ENCODE measurements at regions not wholly inside any gene's neighbourhood (a gene's known extent, or its start where the extent isn't known, plus 50 kb on each side); places are given as distances from the start of the nearest gene placed in this dataset.

DNA sequence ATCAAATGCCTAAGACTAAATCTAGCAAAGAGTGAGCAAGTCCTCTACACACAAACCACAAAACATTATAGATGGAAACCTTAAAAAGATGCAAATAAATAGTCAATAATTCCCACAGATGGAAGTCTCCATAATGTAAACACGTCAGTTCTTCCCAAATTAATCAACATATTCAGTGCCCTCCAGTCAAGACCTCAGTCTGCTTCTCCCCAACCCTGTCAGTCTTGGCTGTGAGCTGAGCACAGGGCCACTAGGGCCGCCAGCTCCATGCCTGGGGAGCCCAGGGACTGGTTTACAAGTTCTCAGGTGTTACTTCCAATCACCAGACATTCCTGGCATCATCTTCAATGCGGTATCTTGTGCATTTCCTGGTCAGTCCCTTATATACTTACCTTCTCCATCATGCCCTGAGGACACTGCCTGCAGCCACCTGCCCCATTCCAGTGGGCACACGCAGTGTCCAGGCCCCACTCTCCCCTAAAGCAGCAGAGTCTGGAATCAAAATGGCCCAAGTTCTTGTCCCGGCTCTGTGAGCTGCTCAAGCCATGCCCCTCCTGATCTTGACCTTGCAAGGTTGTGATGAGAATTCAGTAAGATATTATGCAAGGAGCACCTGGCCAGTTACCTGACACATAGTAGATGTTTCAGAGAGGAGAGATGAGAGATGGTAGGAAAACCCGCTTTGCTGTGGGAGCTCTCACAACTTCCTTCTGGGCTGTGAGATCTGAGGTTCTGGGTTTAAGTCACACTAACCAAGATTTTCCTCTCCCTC is 207.9 kb upstream of the RAB6C start:
- no peak for DNase-seq (ENCODE audit: low read depth)
- TF ChIP-seq, protein P1, sequence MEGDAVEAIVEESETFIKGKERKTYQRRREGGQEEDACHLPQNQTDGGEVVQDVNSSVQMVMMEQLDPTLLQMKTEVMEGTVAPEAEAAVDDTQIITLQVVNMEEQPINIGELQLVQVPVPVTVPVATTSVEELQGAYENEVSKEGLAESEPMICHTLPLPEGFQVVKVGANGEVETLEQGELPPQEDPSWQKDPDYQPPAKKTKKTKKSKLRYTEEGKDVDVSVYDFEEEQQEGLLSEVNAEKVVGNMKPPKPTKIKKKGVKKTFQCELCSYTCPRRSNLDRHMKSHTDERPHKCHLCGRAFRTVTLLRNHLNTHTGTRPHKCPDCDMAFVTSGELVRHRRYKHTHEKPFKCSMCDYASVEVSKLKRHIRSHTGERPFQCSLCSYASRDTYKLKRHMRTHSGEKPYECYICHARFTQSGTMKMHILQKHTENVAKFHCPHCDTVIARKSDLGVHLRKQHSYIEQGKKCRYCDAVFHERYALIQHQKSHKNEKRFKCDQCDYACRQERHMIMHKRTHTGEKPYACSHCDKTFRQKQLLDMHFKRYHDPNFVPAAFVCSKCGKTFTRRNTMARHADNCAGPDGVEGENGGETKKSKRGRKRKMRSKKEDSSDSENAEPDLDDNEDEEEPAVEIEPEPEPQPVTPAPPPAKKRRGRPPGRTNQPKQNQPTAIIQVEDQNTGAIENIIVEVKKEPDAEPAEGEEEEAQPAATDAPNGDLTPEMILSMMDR (IDR thresholded peaks at IDR 0.05; ENCODE audit: insufficient read depth, low read length), result no peak
- no peak overlapping the region for H3K4me3 ChIP-seq (ENCODE audit: low read depth, low read length)

DNA sequence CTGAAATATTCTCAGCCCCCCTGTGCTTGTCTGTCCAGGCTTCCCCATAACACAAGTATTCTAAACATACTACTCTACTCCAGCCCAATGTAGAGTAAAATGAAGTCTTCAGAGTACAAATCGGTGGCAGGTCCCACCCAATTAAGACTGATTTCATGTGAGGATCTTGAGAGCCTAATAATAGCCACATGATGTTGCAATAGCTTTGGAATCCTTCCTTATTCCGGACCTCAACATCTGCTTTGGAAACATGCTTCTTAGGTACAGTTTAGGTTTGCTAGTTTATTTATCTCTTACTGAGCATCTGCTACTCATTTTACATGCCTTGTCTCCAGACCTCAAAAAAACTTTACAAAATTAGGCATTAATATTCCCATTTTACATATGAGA is 207.3 kb upstream of the RAB6C start:
- no peak for DNase-seq (ENCODE audit: low read depth)
- TF ChIP-seq, protein P1 (IDR thresholded peaks at IDR 0.05; ENCODE audit: insufficient read depth, low read length), result no peak

DNA sequence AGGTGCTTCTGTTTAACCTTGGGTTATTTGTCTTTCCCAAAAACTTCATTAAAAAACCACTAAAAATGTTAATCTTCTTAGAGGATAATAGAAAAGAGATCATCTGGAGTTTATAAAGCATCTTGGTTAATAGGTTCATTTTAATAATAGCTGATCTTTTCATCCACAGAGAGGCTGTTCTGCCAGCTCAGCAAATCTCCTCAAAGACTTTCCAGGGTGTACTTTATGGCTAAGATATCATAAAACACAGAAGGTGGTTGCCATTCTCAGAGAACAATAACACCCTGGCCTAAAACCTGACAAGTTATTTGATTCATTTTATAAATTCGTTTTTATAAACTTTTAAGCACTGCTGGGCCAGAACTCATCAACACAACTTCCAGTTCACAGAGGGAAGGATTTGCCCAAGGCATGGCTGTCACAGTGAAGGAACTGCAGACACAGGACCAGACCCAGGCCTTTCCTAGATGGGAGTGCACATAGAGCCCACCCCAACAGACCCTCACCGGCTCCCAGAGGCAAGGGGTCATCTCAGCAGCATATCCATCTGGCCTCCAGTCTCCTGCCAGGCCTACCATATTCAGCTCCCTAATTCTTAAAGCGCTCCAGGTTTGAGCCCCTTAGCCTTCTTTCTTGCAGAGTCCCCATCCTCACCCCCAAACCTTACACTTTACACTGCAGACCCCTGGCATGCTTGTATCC is 203.4 kb upstream of the RAB6C start:
- DNase-seq (ENCODE audit: low read depth), result no peak
- TF ChIP-seq, protein P1 (IDR thresholded peaks at IDR 0.05; ENCODE audit: insufficient read depth, low read length), result no peak
- no peak overlapping the region for H3K4me3 ChIP-seq (ENCODE audit: low read depth, low read length)

More for the DNA sequence above, 207.3 kb upstream of the RAB6C start:
- no peak overlapping the region for H3K4me3 ChIP-seq (ENCODE audit: low read depth, low read length)

DNA sequence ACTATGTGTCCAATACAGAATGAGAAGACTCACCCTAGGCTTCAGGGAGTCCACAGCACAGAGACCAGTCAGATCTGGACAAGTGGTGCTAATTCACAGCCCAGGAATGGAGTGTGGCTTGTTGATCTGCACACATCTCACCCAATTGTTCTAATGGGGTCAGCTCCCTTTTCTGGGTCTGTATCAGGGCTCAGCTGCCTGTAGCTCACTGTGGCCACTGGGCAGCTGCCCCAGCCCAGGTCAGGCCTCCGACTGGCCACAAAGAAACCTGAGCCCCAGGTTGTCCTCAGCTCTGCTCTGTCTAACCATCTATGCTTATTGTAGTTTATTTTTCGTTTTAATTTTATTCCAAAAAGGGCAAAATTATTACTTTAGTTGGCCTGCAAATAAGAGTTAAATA is 202.3 kb upstream of the RAB6C start:
- TF ChIP-seq, protein P1 (IDR thresholded peaks at IDR 0.05; ENCODE audit: insufficient read depth, low read length), result no peak
- no peak for DNase-seq (ENCODE audit: low read depth)
- no peak overlapping the region for H3K4me3 ChIP-seq (ENCODE audit: low read depth, low read length)

DNA sequence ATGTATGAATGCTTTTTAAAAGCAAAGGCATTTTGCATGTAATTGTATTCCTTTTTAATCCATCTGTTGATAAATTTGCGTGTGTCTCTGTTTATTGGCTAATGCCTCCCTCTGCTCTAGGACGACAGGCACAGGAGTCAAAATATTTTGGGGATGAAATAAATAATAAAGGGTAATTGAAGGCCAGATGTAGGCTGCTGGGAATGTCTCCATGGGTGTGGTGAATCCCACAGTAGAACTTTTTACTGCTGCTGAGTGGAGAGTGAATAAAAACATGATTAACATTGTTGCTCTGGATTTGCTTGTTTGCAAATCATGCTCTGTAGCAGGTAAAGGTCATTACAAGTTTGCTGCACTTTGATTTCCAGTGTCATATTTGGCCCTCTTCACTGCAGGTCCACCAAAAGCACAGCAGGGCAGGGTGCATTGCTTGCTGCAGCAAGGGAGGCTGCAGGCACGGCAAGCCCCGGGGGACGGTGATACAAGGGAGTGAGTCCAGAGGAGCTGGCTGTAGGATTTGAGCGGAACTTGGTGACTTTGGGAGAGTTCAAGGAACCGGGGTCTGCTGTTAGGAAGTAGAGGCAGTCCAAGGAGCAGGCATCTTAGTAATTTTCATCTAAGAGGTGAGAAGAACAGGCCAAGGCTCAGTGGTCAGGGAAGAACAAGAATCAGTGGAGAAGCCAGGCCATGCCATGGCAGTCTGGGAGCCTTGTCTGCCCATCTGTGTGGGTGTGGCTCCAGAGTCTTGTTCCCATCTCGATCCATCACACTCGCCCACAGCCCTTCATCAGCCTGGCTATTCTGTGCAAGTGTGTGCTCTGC is 201.5 kb upstream of the RAB6C start:
- DNase-seq (ENCODE audit: low read depth), result no peak
- TF ChIP-seq, protein P1 (IDR thresholded peaks at IDR 0.05; ENCODE audit: insufficient read depth, low read length), result no peak
- H3K4me3 ChIP-seq (ENCODE audit: low read depth, low read length), result no peak overlapping the region

DNA sequence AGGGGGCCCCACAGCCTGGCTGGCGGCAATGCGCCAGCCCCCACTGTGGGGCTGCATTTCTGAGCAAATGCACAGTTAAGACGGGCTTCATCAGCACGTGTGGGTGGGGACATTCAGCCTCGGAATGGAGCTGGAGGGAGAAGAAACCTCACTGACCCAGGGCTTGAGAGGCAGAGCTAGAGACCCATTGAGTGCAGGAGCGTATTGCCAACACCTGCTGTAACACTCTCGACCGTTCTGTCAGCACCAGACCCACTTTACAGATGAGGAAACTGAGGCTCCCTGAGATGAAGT is 200.9 kb upstream of the RAB6C start:
- TF ChIP-seq, protein P1 (IDR thresholded peaks at IDR 0.05; ENCODE audit: insufficient read depth, low read length), result no peak
- DNase-seq (ENCODE audit: low read depth), result no peak
- H3K4me3 ChIP-seq (ENCODE audit: low read depth, low read length), result no peak overlapping the region

Data from fibroblast of the aortic adventitia (primary cell).